ENCODE measurements at regions not wholly inside any gene's neighbourhood (a gene's known extent, or its start where the extent isn't known, plus 50 kb on each side); places are given as distances from the start of the nearest gene placed in this dataset.

GRCh38 chr5:124572971-124573370 lies 173.5 kb downstream of the ZNF608 start:
- H3K27ac ChIP-seq = no peak overlapping the region
- no peak overlapping the region for H3K4me3 ChIP-seq

- H3K4me3 ChIP-seq = no peak overlapping the region
- H3K27ac ChIP-seq = no peak overlapping the region
These were observed 176.0 kb downstream of the ZNF608 start for GRCh38 chr5:124570285-124571035.

GRCh38 chr5:124566875-124567450 lies 179.5 kb downstream of the ZNF608 start:
- Histone ChIP-seq H3K4me3 (no peak overlapping the region), H3K27ac (no peak overlapping the region)

- no peak overlapping the region for H3K27ac ChIP-seq
These were observed 185.0 kb downstream of the ZNF608 start for GRCh38 chr5:124561451-124561850.

GRCh38 chr5:124560370-124560769 lies 186.1 kb downstream of the ZNF608 start:
- no peak overlapping the region for H3K4me3 ChIP-seq
- no peak overlapping the region for H3K27ac ChIP-seq

More at GRCh38 chr5:124561451-124561850, 185.0 kb downstream of the ZNF608 start:
- no peak overlapping the region for H3K4me3 ChIP-seq

GRCh38 chr5:124557761-124558160 lies 188.7 kb downstream of the ZNF608 start:
- no peak overlapping the region for H3K27ac ChIP-seq
- no peak overlapping the region for H3K4me3 ChIP-seq

- H3K4me3 ChIP-seq = no peak overlapping the region
These were observed 191.5 kb downstream of the ZNF608 start for GRCh38 chr5:124554746-124555578.

GRCh38 chr5:124553911-124554310 lies 192.5 kb downstream of the ZNF608 start:
- no peak overlapping the region for H3K4me3 ChIP-seq
- H3K27ac ChIP-seq = no peak overlapping the region

More at GRCh38 chr5:124554746-124555578, 191.5 kb downstream of the ZNF608 start:
- no peak overlapping the region for H3K27ac ChIP-seq

GRCh38 chr5:124552526-124552925 lies 193.9 kb downstream of the ZNF608 start:
- H3K4me3 ChIP-seq = no peak overlapping the region
- H3K27ac ChIP-seq = no peak overlapping the region

GRCh38 chr5:124551939-124552279 lies 194.5 kb downstream of the ZNF608 start:
- H3K27ac ChIP-seq = no peak overlapping the region
- H3K4me3 ChIP-seq = no peak overlapping the region

- Histone ChIP-seq H3K27ac (no peak overlapping the region), H3K4me3 (no peak overlapping the region)
These were observed 195.7 kb downstream of the ZNF608 start for GRCh38 chr5:124550731-124551130.

- no peak overlapping the region for H3K4me3 ChIP-seq
These were observed 196.5 kb downstream of the ZNF608 start for GRCh38 chr5:124549891-124550436.

GRCh38 chr5:124546643-124547042 lies 199.8 kb downstream of the ZNF608 start:
- H3K27ac ChIP-seq = no peak overlapping the region
- no peak overlapping the region for H3K4me3 ChIP-seq

More at GRCh38 chr5:124549891-124550436, 196.5 kb downstream of the ZNF608 start:
- H3K27ac ChIP-seq = no peak overlapping the region

GRCh38 chr5:124544366-124545055 lies 201.9 kb downstream of the ZNF608 start:
- H3K4me3 ChIP-seq = no peak overlapping the region
- no peak overlapping the region for H3K27ac ChIP-seq

GRCh38 chr5:124538931-124539330 lies 207.5 kb downstream of the ZNF608 start:
- Histone ChIP-seq H3K4me3 (no peak overlapping the region), H3K27ac (no peak overlapping the region)

GRCh38 chr5:124538191-124538590 lies 208.2 kb downstream of the ZNF608 start:
- Histone ChIP-seq H3K27ac (no peak overlapping the region), H3K4me3 (no peak overlapping the region)

- Histone ChIP-seq H3K4me3 (no peak overlapping the region), H3K27ac (peak overlapping the region in 5 of 21 experiments; percentile 8 to 27 (median 17))
These were observed 208.9 kb downstream of the ZNF608 start for GRCh38 chr5:124537522-124537921.

- Histone ChIP-seq H3K4me3 (no peak overlapping the region), H3K27ac (peak overlapping the region in 5 of 21 experiments; percentile 8 to 47 (median 27))
These were observed 209.3 kb downstream of the ZNF608 start for GRCh38 chr5:124537107-124537506.

GRCh38 chr5:124536333-124536732 lies 210.1 kb downstream of the ZNF608 start:
- H3K4me3 ChIP-seq = no peak overlapping the region
- peak overlapping the region in 3 of 21 experiments; percentile 27 to 47 (median 29) for H3K27ac ChIP-seq

GRCh38 chr5:124530916-124531315 lies 215.5 kb downstream of the ZNF608 start:
- Histone ChIP-seq H3K27ac (no peak overlapping the region), H3K4me3 (no peak overlapping the region)

All from skin epidermis (tissue), 12 donors.